Stimulated activated CD8-positive, alpha-beta memory T cell treated with anti-CD3 and anti-CD28 coated beads, Interleukin-15, amount 100 ng/mL, for 1 hour (primary cell): ENCODE measurements at regions not wholly inside any gene's neighbourhood (a gene's known extent, or its start where the extent isn't known, plus 50 kb on each side); places are given as distances from the start of the nearest gene placed in this dataset.
A peak's percentile ranks its signal among the peaks of the same experiment; 100 is the strongest.
"Not testable (repeated sequence)": the region's sequence is repeated elsewhere in the genome, so short reads cannot be mapped to it uniquely, and the experiment has no call there.

ENCODE experiments used
- DNase-seq: peaks from one replicate; pipeline ENCODE4 v3.0.0-alpha.2; 2020; ENCODE audit warnings: low read depth

DNA sequence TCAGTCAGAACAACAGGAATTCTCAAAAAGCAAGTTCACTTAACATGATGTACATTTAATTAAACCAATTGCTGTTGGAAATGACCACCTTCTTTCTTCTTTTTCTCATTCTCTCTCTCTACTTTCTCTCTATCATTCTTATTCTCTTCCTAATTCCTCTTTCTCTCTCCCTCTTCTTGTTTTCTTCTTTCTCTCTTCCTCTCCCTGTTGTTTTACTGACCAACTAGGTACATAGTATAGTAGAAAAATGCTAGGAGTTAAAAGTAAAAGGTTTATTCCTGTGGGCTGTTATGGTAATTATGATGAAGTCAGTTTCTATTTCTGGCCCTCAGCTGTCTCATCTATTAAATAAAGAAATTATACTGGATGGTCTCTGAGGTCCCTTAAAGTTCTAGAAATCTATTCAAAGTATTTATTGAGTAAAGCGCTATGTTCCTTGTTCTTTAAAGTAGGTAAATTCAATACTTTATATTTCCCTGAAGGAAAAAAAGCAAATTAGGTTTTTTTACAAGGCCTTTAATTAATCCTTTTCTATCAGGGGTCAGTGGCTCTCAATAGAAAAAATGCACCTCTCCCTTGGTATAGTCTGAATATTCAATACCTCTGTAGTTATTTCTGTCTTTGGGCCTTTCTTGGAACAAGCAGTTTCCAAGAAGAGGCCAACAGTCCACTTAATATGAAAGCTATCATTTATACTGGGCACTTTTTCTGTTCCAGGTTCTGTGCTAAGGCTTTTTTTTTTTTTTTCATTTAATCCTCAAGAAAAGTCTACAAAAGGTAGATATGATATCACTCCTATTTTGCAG lies 102.3 kb upstream of the SLC30A5 start:
- DNase-seq, result no peak

GRCh38 chr5:68994645-68995044 lies 99.2 kb upstream of the SLC30A5 start:
- DNase-seq, result no peak

GRCh38 chr5:68995845-68996545 lies 97.8 kb upstream of the SLC30A5 start:
- DNase-seq, result no peak

DNA sequence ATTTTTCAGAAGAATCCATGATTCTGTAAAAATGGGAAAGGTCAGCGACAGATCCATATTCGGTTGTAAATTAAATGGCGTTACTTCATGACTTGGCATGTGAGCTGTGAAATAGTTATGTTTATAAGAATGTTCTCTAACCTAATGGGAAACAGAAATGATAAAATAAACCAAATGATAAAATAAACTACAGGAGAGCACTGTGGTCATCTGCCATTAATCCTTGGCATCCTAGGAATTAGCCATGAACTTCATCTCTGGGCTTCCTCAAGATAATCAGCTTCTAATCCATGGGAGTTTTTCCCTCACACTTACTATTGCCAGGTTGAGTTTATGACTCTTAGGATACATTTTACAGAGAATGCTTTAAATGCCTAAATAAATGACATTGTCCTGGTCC lies 94.6 kb upstream of the SLC30A5 start:
- DNase-seq, result no peak

DNA sequence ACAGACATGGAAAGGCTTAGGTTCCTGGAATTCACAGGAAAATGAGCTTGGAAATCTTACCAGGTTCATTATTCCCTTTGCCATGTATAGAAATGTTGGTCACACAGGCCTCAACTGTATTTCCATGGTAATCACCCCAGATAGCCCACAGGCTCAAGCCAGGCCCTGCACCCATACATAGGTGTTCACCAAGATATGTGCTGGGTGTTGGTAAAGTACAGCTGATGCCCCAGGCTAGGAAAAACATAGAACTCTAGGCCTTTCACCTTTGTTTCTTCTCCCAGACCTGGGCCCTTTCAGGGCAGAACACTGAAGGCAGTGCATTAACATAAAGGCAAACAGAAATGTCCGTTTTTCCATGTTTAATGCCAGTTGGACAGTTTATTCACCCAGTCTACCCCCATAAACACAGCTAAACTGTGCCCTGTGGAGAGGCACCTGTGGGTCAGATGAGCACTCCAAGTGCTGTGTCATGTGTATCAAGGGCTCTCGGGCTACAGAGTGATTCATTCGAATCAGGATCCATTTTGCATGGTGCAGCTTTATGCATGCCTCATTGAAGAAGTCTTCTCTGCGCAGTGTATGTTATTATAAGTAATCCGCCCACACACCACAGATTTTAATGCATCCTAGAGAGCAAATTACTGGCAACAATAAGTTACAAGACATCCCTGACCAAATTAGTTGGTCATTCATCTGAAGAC lies 93.4 kb upstream of the SLC30A5 start:
- DNase-seq, result no peak

- DNase-seq, result no peak
Measured at GRCh38 chr5:69000949-69001348, 92.9 kb upstream of the SLC30A5 start.

DNA sequence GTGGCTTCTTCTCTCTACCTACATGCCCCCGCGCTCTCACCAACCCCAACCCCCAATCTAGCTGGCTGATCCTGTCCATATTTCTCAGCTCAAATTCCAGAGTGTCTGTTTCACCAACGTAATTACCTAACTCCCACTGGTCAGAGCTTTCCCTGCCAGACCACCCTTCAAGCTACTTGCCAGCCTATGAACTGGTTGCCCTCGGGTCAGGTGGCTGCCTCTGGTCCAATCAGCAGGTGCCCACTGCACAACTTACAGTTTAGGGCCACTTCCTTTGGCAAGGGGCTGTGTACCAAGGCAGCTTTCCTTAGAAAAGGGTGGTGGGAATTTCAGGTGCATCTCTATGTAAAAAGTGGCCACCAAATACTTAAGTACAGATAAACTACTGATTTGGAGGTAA lies 92.2 kb upstream of the SLC30A5 start:
- DNase-seq, result no peak

- no peak for DNase-seq
Measured at GRCh38 chr5:69004127-69004526, 89.7 kb upstream of the SLC30A5 start.

- DNase-seq, result no peak
Measured at GRCh38 chr5:69004676-69005075, 89.1 kb upstream of the SLC30A5 start.

- no peak for DNase-seq
Measured at GRCh38 chr5:69006030-69006429, 87.8 kb upstream of the SLC30A5 start.

DNA sequence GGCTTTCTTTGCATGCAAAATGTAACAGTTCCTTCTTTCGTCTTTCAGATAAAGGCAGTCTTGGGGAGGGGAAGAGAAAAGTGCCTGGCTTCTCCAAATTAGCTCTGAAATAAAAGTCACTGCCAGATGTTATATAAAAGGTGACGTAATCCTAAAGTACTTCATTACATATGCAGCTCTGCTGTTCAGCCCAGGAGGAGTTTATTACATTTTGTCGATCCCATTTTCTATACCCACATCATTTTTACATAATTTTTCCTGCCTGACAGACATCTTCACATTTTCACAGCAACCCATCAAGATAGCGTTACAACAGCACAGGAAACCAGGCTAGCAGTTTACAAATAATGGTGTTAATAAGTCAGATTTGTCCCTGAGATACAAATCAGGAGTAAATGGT lies 86.7 kb upstream of the SLC30A5 start:
- no peak for DNase-seq

DNA sequence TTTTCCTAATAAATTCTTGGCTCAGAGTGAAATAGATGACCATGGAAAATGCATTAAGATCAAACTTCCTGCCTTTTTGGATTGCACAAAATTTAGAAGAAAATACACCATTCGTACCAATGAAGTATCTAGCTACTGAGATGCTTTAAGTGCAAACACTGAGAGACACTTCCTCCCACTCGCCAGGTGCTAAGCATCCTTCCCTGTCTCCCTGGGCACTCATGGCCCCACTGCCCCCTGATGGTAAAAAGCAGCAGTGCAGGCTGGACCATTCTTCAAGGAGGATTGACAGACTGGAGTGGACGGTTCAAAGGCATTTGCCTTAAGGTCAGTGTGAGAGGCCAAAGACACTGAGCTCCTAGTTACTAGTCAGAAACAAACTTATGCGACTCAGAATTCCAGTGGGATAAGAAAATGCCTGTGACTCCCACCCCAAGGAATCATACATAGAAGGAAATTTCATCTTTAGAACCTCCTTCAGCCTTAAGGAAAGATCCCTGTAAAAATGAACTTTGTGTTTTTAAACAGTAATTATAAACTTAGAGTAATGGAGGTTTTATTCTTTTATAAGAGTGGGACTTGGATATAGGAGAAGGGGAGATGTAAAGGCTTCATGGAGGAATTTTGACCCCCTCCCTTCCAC lies 86.0 kb upstream of the SLC30A5 start:
- peak; percentile 55 for DNase-seq

DNA sequence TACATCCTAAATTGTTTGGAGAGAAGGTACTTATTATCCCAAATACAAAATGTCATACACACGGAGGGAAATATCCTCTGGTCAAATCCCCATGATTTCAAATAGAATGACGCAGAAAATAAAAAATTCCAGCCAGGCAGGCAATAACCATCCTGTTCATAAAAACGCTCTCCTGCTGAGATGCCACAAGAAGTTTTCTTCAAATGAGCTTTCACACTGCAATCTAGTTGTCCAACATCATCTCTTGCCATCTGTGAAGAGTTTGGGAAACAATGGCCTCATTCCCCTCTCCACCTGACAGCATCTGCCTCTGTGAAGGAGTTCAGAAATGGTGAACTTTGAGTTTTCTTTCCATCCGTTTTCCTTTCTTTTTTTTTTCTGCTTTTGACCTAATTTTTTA lies 83.3 kb upstream of the SLC30A5 start:
- no peak for DNase-seq

DNA sequence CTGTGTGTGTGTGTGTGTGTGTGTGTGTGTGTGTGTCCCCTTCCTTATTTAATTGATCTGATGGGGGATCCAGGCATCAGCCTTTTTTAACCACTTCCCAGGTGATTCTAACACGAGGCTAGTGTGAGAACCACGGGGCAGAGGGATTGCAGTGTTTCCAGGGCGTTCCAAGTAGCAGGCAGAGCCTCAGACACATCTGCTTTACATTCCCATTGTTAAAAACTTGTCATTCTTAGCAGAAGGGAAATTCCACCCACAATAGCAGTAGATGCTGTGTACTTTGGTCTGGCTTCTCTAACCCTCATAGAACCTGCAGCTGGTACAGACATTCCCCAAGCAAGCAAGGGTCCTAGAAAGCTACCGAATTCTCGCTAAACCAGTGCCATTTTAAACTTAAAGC lies 81.9 kb upstream of the SLC30A5 start:
- DNase-seq, result no peak

DNA sequence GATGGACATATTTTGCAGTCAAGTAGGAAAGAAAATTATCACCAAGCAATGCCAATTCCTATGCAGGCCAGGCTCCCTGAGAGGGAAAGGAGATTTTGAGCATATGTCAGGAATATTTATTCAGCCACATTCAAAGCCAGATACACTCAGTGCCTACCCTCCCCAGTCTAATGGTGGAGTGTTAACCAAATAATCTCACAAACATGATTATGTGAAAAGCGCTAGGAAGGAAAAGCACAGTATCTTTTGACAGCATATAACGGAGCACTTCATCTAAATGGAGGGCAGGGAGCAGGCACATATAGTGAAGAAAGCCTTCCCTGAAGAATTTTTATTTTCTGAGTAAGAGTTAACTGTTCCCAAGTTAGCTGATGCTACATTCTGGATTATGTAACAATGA lies 80.3 kb upstream of the SLC30A5 start:
- no peak for DNase-seq

DNA sequence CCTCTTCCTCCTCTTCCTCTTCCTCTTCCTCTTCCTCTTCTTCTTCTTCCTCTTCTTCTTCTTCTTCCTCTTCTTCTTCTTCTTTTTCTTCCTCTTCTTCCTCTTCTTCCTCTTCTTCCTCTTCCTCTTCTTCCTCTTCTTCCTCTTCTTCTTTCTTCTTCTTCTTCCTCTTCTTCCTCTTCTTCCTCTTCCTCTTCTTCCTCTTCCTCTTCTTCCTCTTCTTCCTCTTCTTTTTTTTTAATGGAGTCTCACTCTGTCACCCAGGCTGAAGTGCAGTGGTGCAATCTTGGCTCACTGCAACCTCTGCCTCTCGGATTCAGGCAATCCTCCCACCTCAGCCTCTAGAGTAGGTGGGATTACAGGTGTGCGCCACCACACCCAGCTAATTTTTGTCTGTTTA lies 79.8 kb upstream of the SLC30A5 start:
- not testable (repeated sequence) for DNase-seq

DNA sequence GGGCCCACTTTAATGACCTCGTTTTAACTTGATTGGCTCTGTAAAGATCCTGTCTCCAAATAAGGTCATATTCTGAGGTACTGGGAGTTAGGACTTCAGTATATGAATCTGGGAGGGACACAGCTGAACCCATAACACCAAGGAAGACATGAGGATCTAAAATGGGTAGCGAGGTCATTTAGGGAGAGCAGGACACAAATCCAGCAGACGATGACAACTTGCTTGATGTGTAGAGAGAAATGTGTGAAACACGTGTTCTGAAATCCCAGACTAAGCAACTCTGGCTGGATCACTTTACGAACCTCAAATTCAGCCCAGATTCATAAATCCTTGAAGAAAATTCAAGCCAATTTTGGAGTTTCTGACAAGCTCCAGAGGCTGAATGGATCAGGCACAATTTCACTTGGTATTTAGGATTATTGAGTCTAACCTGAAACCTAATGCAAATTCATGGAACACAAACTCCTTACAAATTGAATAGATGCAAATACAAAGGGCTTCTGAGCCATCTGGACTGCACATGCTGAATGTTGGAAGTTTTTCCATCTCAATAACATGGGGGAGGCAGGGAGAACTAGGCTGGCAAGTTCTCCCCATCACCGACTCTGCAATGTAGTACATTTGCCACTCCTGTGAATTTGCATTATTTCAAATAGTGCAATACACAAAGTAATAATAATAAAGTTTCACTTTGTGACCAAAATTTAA lies 74.0 kb upstream of the SLC30A5 start:
- no peak for DNase-seq

DNA sequence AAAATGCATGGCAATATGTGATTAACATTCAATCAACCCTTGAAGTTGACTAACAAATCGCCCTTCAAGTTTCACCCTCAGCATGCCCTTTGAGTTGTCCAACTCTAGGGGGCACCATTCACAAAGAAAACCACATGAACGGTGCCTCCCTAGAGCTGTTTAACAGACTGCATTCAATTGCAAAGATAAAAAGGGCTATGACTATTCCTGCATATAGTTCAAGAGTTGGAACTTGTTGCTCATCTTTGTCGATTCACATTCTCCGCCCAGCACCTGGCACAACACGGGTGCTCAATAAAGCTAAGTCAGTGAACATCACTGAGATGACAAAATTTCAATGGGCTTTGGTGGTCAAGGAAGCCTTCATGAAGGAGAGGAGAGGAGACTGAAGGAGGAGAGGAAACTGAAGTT lies 69.6 kb upstream of the SLC30A5 start:
- no peak for DNase-seq

GRCh38 chr5:69029292-69029691 lies 64.5 kb upstream of the SLC30A5 start:
- DNase-seq, result no peak

GRCh38 chr5:69030358-69031062 lies 63.3 kb upstream of the SLC30A5 start:
- no peak for DNase-seq

DNA sequence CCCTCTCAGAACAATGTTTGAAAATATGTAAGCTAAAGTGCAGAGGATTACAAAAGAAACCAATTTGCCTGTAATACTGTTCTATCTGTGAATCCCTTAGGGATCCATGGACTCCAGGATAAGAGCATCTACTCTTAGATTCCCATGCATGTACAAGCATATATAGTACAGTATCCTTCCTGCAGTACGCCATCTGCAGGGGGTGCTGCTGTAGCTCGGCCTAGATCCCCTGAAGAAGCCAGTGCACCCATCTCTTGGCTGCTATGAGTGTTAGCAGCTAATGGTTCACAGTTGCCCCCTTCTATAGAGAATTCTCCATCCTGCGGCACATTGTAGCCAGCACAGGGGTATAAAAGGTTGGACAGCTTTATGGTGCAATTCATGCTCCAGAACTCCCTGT lies 61.8 kb upstream of the SLC30A5 start:
- no peak for DNase-seq
